Pancreas (tissue), 10 donors: ENCODE measurements at regions not wholly inside any gene's neighbourhood (a gene's known extent, or its start where the extent isn't known, plus 50 kb on each side); places are given as distances from the start of the nearest gene placed in this dataset.

Experiments
- ATAC-seq, 4 donors: fragments of 200-7000 bp; cut with Tn5 transposase; one replicate each; pipeline versions ENCODE4 v1.8.0 to v1.9.1; 2020; ENCODE audit warnings: mild to moderate bottlenecking in 4 of 4, moderate library complexity in 4 of 4
- DNase-seq, 6 donors: peaks; one replicate each; pipeline ENCODE4 v3.0.0-alpha.2; 2020
- FAIRE-seq: peaks from 2 replicates; lab custom pipeline; 2012; peaks lifted over from hg19 to GRCh38; lab: Jason Lieb, UNC
- H3K27ac ChIP-seq, 4 donors: fragments of 200-600 bp; sonication (generic); 1 replicate in 3 of 4; 2 replicates in 1 of 4; pipeline versions ENCODE4 v1.5.0 to v1.8.0; 2020
- H3K27me3 ChIP-seq, 4 donors: fragments of 200-600 bp; one replicate each; pipeline ENCODE4 v1.8.0; 2021
- H3K36me3 ChIP-seq, 3 donors: fragments of 200-600 bp; sonication (generic) in 1 of 3; one replicate each; pipeline versions ENCODE4 v1.5.0 to v1.8.0; 2020 to 2021
- H3K4me1 ChIP-seq, 3 donors: fragments of 200-600 bp; one replicate each; pipeline ENCODE4 v1.8.0; 2021
- H3K4me3 ChIP-seq, 4 donors: fragments of 200-600 bp; sonication (generic) in 2 of 4; one replicate each; pipeline versions ENCODE4 v1.5.0 to v1.8.0; 2020 to 2021
- H3K9me3 ChIP-seq, 4 donors: fragments of 200-600 bp; one replicate each; pipeline ENCODE4 v1.8.0; 2021
- WGBS, 2 donors: extraction: QIAGEN DNeasy Blood & Tissue Kit; methylation state at CpG; one replicate each; pipeline ENCODE4 v1.1.7; 2013; 5-methylcytosine and 5-hydroxymethylcytosine counted together
- intact Hi-C, 3 donors: fragments of 100-400 bp; cut with DNase I; formaldehyde crosslinking; loops; one replicate each; pipeline versions ENCODE4 v1.11.1 to v1.14.2; 2022
- TF ChIP-seq, protein P1 (sequence below), 4 donors: fragments of 200-600 bp; sonication (generic) in 3 of 4; IDR thresholded peaks; one replicate each; pipeline versions ENCODE4 v1.5.0 to v1.8.0; 2021; ENCODE audit warnings: antibody characterized with exemption in 4 of 4
- donor health status: healthy with polysubstance abuse.
- donor health status: DM: no; HTN: no; CAD: no; lungs with moderate emphysema.
- donor health status: DM: no; HTN: no; CAD: no.
- donor health status: control.
- donor health status: control.
- donor health status: Bipolar disorder and iron deficiency.
- donor health status: DM: yes; HTN: yes; CAD: no.
- donor health status: DM: no; HTN: no; CAD: no.
- donor health status: DM: no; HTN: no; CAD: no.
- donor health status: DM: yes; HTN: yes; CAD: no.

- no peaks in the 10 kb centered on the region for H3K27me3 ChIP-seq
- 68 to 72% methylated on average over 3 of the region's 3 CpGs for WGBS, 2 donors
- H3K9me3 ChIP-seq = no peaks in the 10 kb centered on the region
- no peak for DNase-seq
- no peak overlapping the region for H3K4me3 ChIP-seq
- ATAC-seq = no peak
- TF ChIP-seq, protein P1, sequence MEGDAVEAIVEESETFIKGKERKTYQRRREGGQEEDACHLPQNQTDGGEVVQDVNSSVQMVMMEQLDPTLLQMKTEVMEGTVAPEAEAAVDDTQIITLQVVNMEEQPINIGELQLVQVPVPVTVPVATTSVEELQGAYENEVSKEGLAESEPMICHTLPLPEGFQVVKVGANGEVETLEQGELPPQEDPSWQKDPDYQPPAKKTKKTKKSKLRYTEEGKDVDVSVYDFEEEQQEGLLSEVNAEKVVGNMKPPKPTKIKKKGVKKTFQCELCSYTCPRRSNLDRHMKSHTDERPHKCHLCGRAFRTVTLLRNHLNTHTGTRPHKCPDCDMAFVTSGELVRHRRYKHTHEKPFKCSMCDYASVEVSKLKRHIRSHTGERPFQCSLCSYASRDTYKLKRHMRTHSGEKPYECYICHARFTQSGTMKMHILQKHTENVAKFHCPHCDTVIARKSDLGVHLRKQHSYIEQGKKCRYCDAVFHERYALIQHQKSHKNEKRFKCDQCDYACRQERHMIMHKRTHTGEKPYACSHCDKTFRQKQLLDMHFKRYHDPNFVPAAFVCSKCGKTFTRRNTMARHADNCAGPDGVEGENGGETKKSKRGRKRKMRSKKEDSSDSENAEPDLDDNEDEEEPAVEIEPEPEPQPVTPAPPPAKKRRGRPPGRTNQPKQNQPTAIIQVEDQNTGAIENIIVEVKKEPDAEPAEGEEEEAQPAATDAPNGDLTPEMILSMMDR (IDR thresholded peaks at IDR 0.05) = no peak
- no peak for FAIRE-seq
- no peaks in the 10 kb centered on the region for H3K4me1 ChIP-seq
- intact Hi-C loops = no loop called here
- no peak overlapping the region for H3K27ac ChIP-seq
- H3K36me3 ChIP-seq = no peaks in the 10 kb centered on the region
Measured at GRCh38 chr2:65937379-65938160, 497.4 kb upstream of the MEIS1 start.

DNA sequence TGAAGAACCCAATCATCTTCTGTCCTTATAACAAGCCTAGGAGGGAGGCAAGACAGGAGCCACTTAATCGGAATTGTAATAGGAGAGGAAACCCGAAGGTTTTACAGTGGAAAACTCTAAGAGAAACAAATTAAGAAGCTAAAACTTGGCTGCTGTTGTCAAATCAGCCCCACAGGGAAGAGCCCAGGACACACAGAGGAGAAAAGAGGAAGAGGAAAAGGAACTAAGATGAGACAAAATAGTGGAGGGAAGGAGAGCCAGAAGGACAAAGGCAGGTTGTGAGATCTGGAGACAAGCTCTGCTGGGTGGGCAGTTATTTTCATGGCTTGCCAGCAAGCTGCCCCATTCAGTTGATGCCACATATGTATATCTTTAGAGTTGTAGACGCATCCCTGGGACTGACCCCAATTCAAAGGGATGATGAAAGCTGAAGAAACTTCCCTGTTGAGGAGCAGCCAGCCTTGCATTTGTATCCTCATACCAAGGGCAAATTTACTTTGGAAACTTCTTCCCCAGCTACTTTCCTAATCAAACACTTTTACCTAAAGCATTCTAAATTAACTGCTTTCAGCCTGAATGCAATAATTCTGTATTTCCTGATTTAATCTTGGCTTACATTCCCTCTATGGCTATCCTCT lies 499.8 kb upstream of the MEIS1 start:
- intact Hi-C loops = no loop called here
- no peaks in the 10 kb centered on the region for H3K4me1 ChIP-seq
- no peaks in the 10 kb centered on the region for H3K9me3 ChIP-seq
- no peak for ATAC-seq
- H3K36me3 ChIP-seq = no peaks in the 10 kb centered on the region
- TF ChIP-seq, protein P1 (IDR thresholded peaks at IDR 0.05) = no peak
- 69 to 72% methylated on average over 3 of the region's 3 CpGs for WGBS, 2 donors
- no peak overlapping the region for H3K27ac ChIP-seq
- no peak overlapping the region for H3K4me3 ChIP-seq
- H3K27me3 ChIP-seq = no peaks in the 10 kb centered on the region
- no peak for FAIRE-seq
- no peak for DNase-seq

DNA sequence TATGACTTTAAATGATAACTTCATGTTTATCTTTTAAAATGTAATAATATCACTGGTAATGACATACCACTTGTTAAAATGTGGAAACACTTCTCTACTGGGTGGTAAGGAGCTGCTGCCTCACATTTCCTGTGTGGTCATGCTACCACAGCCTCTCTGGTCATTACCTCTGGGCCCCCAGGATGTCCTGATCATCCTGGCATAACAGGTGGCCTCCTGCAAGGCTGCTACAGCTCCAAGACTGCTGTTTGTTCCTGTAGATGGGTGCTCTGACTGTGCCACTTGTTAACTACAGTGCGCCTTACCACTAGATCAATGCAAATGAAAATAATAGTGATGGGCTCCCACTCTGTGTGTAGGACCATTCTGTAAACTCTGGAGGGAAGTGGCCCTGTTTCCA lies 500.2 kb upstream of the SPRED2 start:
- no peaks in the 10 kb centered on the region for H3K27me3 ChIP-seq

GRCh38 chr2:65931056-65931455 lies 498.7 kb upstream of the SPRED2 start:
- intact Hi-C loops = no loop called here
- no peak for FAIRE-seq
- ATAC-seq = no peak

More for the DNA sequence above, 500.2 kb upstream of the SPRED2 start:
- FAIRE-seq = no peak
- DNase-seq = no peak
- Histone ChIP-seq H3K4me3 (no peak overlapping the region), H3K27ac (no peak overlapping the region), H3K9me3 (no peaks in the 10 kb centered on the region), H3K36me3 (no peaks in the 10 kb centered on the region), H3K4me1 (no peaks in the 10 kb centered on the region)
- WGBS, 2 donors = 96% methylated on average over 1 of the region's 1 CpG
- ATAC-seq = no peak
- TF ChIP-seq, protein P1 (IDR thresholded peaks at IDR 0.05) = no peak
- intact Hi-C loops = no loop called here

More at GRCh38 chr2:65931056-65931455, 498.7 kb upstream of the SPRED2 start:
- no peaks in the 10 kb centered on the region for H3K36me3 ChIP-seq
- TF ChIP-seq, protein P1 (IDR thresholded peaks at IDR 0.05) = no peak
- DNase-seq = no peak
- no peaks in the 10 kb centered on the region for H3K27me3 ChIP-seq
- no peaks in the 10 kb centered on the region for H3K4me1 ChIP-seq
- no peaks in the 10 kb centered on the region for H3K9me3 ChIP-seq
- no peak overlapping the region for H3K4me3 ChIP-seq
- 66 to 73% methylated on average over 4 of the region's 4 CpGs for WGBS, 2 donors
- H3K27ac ChIP-seq = no peak overlapping the region
